COLO829 (cell line): ENCODE measurements at regions not wholly inside any gene's neighbourhood (a gene's known extent, or its start where the extent isn't known, plus 50 kb on each side); places are given as distances from the start of the nearest gene placed in this dataset.
A peak's percentile ranks its signal among the peaks of the same experiment; 100 is the strongest.

Experiments
- DNase-seq: peaks from one replicate; pipeline ENCODE4 v3.0.0; 2012; ENCODE audit warnings: low spot score

GRCh38 chr17:55668312-55668920 is 54.2 kb downstream of the TMEM100 start:
- DNase-seq, result peak; percentile 27

GRCh38 chr17:55666806-55667205 is 55.9 kb downstream of the TMEM100 start:
- no peak for DNase-seq

GRCh38 chr17:55664287-55664686 is 58.4 kb downstream of the TMEM100 start:
- DNase-seq, result no peak

- DNase-seq, result no peak
These were observed 59.3 kb downstream of the TMEM100 start for GRCh38 chr17:55663400-55663799.

GRCh38 chr17:55661963-55662834 is 60.5 kb downstream of the TMEM100 start:
- no peak for DNase-seq

- no peak for DNase-seq
These were observed 61.4 kb downstream of the TMEM100 start for GRCh38 chr17:55661256-55661758.

GRCh38 chr17:55660178-55660886 is 62.3 kb downstream of the TMEM100 start:
- peak; percentile 25 for DNase-seq

- no peak for DNase-seq
These were observed 63.0 kb downstream of the TMEM100 start for GRCh38 chr17:55659661-55660060.

GRCh38 chr17:55655777-55656176 is 66.9 kb downstream of the TMEM100 start:
- no peak for DNase-seq

GRCh38 chr17:55654821-55655220 is 67.8 kb downstream of the TMEM100 start:
- no peak for DNase-seq

GRCh38 chr17:55654022-55654421 is 68.6 kb downstream of the TMEM100 start:
- DNase-seq, result no peak

GRCh38 chr17:55652825-55653224 is 69.8 kb downstream of the TMEM100 start:
- no peak for DNase-seq

- no peak for DNase-seq
These were observed 70.4 kb downstream of the TMEM100 start for GRCh38 chr17:55652114-55652823.

- no peak for DNase-seq
These were observed 72.6 kb downstream of the TMEM100 start for GRCh38 chr17:55649957-55650597.

GRCh38 chr17:55648086-55648485 is 74.6 kb downstream of the TMEM100 start:
- peak; percentile 37 for DNase-seq

- DNase-seq, result no peak
These were observed 77.3 kb downstream of the TMEM100 start for GRCh38 chr17:55645361-55645760.

- no peak for DNase-seq
These were observed 78.3 kb downstream of the TMEM100 start for GRCh38 chr17:55644346-55644745.

- DNase-seq, result no peak
These were observed 79.9 kb downstream of the TMEM100 start for GRCh38 chr17:55642741-55643140.

GRCh38 chr17:55641676-55642081 is 81.0 kb downstream of the TMEM100 start:
- DNase-seq, result peak; percentile 33

GRCh38 chr17:55639096-55639495 is 83.6 kb downstream of the TMEM100 start:
- no peak for DNase-seq

- DNase-seq, result no peak
These were observed 87.3 kb downstream of the TMEM100 start for GRCh38 chr17:55635253-55635914.
